ENCODE measurements at regions not wholly inside any gene's neighbourhood (a gene's known extent, or its start where the extent isn't known, plus 50 kb on each side); places are given as distances from the start of the nearest gene placed in this dataset.
A peak's percentile ranks its signal among the peaks of the same experiment; 100 is the strongest.

DNA sequence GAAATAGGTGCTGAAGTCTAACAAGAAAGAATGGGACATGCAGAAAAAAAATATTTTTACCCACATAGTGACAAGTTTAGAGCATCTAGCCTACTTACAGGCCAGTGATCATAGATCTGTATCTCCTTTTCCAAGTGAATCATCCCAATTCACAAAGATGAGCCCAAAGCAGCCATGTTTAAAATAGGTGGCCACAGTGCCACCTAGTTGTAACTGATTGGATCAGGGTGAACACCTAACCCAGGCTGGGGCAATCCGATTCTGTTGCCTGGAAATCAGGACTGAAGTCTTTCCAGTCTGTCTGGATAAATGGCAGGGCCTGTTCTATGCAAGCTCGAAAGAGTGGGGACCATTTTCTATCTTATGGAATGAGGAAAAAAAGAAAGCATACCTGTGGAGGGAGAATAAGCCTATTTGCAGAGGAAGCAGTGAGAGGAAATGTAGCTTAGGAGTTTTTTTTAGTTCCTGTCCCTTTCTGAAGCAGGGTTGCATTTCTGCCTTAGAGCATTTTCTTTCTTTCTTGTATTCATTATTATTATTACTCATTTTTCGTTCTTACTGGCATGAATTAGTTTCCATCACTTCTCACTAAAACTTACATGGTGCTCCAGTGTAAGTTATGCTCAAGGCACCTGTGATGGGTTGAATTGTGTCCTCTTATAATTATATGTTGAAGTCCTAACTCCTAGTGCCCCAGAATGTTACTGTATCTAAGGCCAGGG is 113.2 kb upstream of the RAG2 start:
- Histone ChIP-seq H3K36me3 (replicated peaks in 1 of 2; ENCODE audit: control insufficient read depth in 1 of 2, insufficient read depth in 2 of 2, low read length in 2 of 2) (no peaks in the 10 kb centered on the region), H3K4me2 (ENCODE audit: low read depth, low read length) (no peak overlapping the region), H3K4me1 (ENCODE audit: insufficient read depth, low read length) (no peaks in the 10 kb centered on the region), H3K79me2 (ENCODE audit: insufficient read depth, low read length) (no peaks in the 10 kb centered on the region), H4K20me1 (ENCODE audit: insufficient read depth, low read length) (no peaks in the 10 kb centered on the region), H3K27me3 (ENCODE audit: control insufficient read depth in 1 of 2, insufficient read depth in 2 of 2, low read length in 2 of 2) (no peaks in the 10 kb centered on the region; a peak in 1 of 5 replicates), H3K4me3 (replicated peaks in 1 of 3; ENCODE audit: insufficient read depth in 1 of 3, low read depth in 2 of 3, low read length in 3 of 3) (no peak overlapping the region), H3K9ac (ENCODE audit: insufficient read depth, low read depth, low read length) (no peak overlapping the region), H3K27ac (ENCODE audit: extremely low read length, insufficient read depth, low read length) (no peak overlapping the region), H2AFZ (ENCODE audit: low read length) (no peak overlapping the region), H3K9me3 (ENCODE audit: low read length) (no peaks in the 10 kb centered on the region)
- ATAC-seq (peak; percentile 64; the same call in 2 of the 3 replicates), DNase-seq (ENCODE audit: low spot score) (peak; percentile 1), FAIRE-seq (no peak)
- WGBS (ENCODE audit: low lambda C conversion rate): 0% methylated on average over 3 of the region's 3 CpGs
- BruUV-seq (replicated peaks): no TSS peak
- CTCF ChIA-PET (ENCODE audit: low intra/inter-chr PET ratio, low total read pairs): no interaction called here
- no peak for TF ChIP-seq ZNF354B (CRISPR knock-in tag; IDR thresholded peaks at IDR 0.05)
- TF ChIP-seq, protein P1, sequence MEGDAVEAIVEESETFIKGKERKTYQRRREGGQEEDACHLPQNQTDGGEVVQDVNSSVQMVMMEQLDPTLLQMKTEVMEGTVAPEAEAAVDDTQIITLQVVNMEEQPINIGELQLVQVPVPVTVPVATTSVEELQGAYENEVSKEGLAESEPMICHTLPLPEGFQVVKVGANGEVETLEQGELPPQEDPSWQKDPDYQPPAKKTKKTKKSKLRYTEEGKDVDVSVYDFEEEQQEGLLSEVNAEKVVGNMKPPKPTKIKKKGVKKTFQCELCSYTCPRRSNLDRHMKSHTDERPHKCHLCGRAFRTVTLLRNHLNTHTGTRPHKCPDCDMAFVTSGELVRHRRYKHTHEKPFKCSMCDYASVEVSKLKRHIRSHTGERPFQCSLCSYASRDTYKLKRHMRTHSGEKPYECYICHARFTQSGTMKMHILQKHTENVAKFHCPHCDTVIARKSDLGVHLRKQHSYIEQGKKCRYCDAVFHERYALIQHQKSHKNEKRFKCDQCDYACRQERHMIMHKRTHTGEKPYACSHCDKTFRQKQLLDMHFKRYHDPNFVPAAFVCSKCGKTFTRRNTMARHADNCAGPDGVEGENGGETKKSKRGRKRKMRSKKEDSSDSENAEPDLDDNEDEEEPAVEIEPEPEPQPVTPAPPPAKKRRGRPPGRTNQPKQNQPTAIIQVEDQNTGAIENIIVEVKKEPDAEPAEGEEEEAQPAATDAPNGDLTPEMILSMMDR (CRISPR knock-in tag; IDR thresholded peaks at IDR 0.05): 0 out of 2 replicates have a peak, but pooled peaks have one; percentile 31
- in situ Hi-C loops (cut with HindIII; ENCODE audit: extremely low pct_ligation_motif_present, low pct_unique_long_range_greater_than_20kb): no loop called here
- intact Hi-C loops (cut with micrococcal nuclease; ENCODE audit: unreplicated experiment): no loop called here
- POLR2A ChIA-PET: no interaction called here

Small RNA genes lying in the stretch of these regions (small RNA-seq; reads per million reads assigned to genes)
- gene RF00322 (ENCODE audit: insufficient read depth in 2 of 3, insufficient read length in 3 of 3, low read depth in 2 of 3, low replicate concordance in 1 of 3): 0 reads per million in 3 experiments
- gene RNU6-99P (ENCODE audit: insufficient read depth in 2 of 3, insufficient read length in 3 of 3, low read depth in 2 of 3, low replicate concordance in 1 of 3): 0 reads per million in 3 experiments

Measured in HepG2 (cell line).